ENCODE measurements at regions not wholly inside any gene's neighbourhood (a gene's known extent, or its start where the extent isn't known, plus 50 kb on each side); places are given as distances from the start of the nearest gene placed in this dataset.

GRCh38 chr20:20875716-20876115, 163.3 kb upstream of the RALGAPA2 start:
- no peak for DNase-seq

DNA sequence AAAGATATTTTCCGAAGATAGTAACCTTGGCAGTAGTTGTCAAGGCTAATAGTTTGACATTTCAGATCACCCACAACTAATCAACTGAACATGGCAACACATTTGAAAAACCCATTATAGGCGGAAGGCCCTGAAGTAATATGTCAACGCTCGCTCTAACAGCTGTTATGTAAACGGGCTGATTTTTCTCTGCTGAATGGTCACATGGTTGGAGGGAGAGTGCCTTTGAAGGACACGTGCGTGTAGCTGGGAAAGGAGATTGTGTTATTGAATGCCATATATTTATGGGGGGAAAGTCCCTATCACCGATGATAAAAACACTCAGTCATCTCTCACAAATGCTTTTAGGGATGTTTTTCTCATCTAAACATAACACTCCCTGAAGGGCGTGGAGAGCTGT, 160.0 kb upstream of the RALGAPA2 start:
- no peak for DNase-seq

DNA sequence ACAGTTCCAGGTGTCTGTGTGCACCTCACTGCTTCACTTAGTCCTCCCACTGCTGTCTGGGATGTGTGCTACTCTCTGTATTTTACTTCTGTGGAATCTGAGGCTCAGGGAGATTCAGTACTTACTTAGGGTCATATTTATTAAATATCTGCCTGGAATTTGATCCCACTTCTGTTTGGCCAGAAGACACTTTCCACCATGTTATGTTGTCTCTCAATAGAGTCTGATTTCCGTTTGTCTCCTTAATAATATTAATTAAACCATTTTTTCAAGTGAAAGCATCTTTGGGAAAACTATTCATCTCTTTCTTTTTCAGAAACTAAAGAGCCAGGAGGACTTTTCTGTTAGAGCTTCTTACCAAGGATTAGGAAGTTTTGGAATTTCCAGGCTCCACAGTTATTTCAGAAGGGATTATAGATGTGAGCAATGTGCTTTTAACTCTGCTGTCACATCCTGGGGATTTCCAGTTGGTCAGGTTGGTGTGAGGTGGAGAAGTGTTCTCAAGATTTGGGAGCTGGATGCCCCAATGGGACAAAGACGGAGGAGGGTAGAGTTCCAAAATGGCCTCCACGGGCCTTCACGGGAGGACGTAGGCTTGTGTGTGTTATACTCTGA, 156.8 kb upstream of the RALGAPA2 start:
- DNase-seq = no peak

- no peak for DNase-seq
These were observed 152.1 kb upstream of the RALGAPA2 start for GRCh38 chr20:20864351-20865096.

DNA sequence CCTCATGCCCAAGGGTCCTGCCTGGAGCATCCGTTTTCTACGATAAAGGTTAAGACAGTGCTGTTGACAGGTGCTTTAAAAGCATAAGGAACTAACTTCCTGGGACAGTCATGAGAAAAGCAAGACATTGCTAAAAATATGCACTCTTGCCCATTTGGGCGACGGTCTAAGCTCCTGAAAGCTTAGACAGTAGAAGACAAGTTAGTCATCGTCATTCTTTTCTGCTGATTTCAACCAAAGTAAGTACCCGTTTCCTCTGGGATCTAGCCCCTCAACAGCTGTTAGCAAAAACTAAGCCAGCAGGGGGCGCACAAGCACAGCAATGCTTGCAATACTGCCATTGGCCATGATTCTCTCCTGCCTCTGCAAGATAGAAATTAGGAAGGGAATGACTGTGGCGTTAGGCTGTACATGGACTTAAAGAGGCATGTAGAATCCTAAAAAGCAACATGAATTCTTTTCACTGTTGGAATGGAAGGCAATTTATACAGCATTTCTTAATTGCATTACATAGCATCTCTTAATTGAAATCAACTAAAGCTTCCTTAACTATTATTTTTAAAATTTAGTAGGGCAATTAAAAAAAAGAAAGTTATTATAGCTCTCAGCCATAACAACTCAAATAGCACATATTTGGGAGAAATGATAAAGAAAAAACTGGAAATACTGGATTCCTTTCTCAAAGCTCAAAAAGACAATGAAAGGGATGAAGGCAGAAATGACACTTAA, 147.8 kb upstream of the RALGAPA2 start:
- peak; percentile 95 for DNase-seq

DNA sequence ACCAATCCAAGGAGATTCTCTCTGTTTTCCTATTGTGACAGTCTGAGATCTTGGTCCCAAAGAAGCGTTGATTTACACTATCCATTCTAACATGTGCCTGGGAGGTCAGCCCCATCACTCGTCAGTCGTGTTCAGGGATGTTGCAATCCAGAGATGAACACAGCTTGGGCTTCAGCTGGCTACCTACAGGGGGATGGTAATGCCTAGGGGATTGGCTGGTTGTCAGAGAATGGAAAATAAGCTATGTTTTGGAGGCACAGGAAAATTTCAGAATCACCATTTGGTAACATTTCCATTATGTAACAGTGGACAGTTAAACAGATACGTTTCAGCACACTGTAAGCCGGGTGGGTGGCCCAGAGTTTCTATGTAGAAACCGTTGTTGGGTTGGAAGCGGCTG, 147.1 kb upstream of the RALGAPA2 start:
- no peak for DNase-seq

GRCh38 chr20:20856956-20857355, 144.5 kb upstream of the RALGAPA2 start:
- DNase-seq = no peak

DNA sequence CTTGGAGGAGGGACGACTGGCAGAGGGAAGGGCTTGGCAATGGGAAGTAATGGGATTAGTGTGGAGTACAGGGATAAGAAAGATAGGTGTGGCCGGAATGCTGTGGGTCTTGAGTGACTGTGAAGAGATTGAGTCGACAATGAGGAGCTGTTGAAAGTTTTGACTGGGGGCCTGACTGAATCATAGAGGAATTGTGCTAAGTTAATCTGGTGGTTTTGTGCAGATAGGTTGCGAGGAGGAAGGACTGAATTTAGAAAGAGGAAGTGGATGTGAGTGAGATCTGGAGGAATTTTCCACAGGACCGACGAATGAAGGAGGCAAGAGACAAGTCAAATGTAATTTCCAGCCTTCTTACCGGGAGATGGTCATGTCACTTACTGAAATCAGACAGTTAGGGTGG, 143.9 kb upstream of the RALGAPA2 start:
- no peak for DNase-seq

DNA sequence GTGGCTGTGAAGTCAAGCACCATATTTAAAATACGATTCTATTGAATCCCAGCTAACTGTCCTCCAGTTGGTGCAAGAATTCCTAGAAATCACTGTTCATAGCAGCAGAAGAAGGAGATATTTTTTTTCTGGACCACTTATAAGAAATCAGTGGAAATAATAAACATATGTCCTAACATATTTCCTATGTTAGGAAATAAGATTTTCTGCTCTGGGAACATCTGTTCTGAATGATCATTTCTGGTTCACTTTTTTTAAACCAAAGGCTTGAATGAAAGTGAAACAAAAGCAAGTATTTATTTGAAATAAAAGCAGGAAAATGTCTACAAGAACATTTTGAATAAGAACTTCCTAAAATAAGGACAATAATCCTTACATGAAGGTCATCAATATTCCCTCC, 138.9 kb upstream of the RALGAPA2 start:
- no peak for DNase-seq

DNA sequence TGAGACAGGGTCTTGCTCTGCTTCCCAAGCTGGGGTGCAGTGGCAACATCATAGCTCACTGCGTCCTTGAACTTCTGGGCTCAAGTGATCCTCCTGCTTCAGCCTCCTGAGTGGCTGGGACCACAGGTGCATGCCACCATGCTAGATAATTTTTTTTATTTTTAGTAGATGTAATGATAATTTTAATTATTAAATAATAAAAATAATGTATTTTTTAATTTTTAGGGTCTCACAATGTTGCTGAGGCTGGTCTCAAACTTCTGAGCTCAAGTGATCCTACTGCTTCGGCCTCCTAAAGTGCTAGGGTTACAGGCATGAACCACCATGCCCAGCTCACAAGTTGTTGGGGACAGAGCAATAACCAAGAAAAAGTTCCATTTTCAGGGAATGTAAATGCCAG, 138.0 kb upstream of the RALGAPA2 start:
- no peak for DNase-seq

- no peak for DNase-seq
These were observed 136.7 kb upstream of the RALGAPA2 start for GRCh38 chr20:20849161-20849560.

GRCh38 chr20:20847814-20848213, 135.4 kb upstream of the RALGAPA2 start:
- no peak for DNase-seq

- no peak for DNase-seq
These were observed 131.5 kb upstream of the RALGAPA2 start for GRCh38 chr20:20843982-20844381.

- no peak for DNase-seq
These were observed 127.3 kb upstream of the RALGAPA2 start for GRCh38 chr20:20839771-20840170.

DNA sequence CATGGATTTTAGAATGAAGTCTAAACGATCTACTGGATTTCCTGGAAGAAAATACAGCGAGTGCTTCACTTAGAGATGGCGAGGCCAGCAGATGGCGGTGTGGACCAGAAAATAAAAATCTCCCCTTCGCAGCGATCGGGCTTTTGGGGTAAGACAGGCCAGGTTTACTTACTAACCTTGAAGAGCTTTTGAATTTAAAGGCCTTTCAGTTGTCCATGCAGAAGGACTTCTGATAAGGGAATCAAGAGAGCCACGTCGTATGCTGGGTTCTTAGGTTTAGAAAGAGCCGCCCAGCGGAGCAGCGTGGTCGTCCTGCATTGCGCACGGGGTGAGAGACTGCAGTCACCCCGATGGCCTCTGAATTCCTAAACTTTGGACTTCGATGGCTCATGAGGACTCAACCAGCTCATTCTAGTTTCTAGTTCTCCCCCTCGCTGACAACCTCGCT, 125.2 kb upstream of the RALGAPA2 start:
- peak; percentile 60 for DNase-seq

GRCh38 chr20:20836836-20837235, 124.4 kb upstream of the RALGAPA2 start:
- DNase-seq = no peak

GRCh38 chr20:20835897-20836296, 123.5 kb upstream of the RALGAPA2 start:
- no peak for DNase-seq

DNA sequence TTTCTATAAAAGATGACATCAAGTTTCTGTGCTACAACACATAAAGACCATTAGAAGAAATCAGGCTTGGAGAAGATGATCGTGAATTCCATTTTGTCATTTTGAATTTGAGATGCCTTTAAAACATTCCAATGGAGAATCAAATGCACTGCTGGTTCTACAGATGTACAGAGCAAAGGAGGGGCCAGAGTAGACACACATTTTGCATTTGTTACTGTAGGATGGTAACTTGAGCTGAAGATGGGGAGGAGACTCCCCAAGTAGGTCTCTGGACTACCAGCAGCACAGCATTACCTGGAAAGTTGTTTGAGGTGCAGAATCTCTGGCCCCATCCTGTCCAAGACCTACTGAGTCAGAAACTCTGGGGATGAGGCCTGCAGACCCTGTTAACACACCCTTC, 121.6 kb upstream of the RALGAPA2 start:
- DNase-seq = no peak

GRCh38 chr20:20832715-20833114, 120.3 kb upstream of the RALGAPA2 start:
- DNase-seq = no peak

- DNase-seq = no peak
These were observed 119.3 kb upstream of the RALGAPA2 start for GRCh38 chr20:20831794-20832193.

DNA sequence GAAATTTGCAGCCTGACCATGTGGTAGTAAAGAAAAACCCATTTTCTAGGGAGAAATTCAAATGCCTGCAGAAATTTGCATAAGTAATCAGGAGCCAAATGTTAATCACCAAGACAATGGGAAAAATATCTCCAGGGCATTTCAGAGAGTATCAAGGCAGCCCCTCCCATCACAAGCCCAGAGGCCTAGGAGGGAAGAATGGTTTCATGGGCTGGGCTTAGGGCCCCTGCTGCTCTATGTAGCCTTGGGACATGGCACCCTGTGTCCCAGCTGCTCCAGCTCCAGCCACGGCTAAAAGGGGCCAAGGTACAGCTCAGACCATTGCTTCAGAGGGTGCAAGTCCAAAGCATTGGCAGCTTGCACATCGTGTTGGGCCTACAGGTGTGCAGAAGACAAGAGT, 117.2 kb upstream of the RALGAPA2 start:
- no peak for DNase-seq

- DNase-seq = no peak
These were observed 115.7 kb upstream of the RALGAPA2 start for GRCh38 chr20:20827992-20828597.

- peak; percentile 70 for DNase-seq
These were observed 112.6 kb upstream of the RALGAPA2 start for GRCh38 chr20:20824924-20825584.

Measured in activated CD8-positive, alpha-beta memory T cell treated with anti-CD3 and anti-CD28 coated beads for 24 hours (primary cell).